ENCODE measurements at regions not wholly inside any gene's neighbourhood (a gene's known extent, or its start where the extent isn't known, plus 50 kb on each side); places are given as distances from the start of the nearest gene placed in this dataset.

- no peak for TF ChIP-seq PHF5A (CRISPR knock-in tag; IDR thresholded peaks at IDR 0.05; ENCODE audit: low read depth, unreplicated experiment)
- TF ChIP-seq ZNF496 (CRISPR knock-in tag; IDR thresholded peaks at IDR 0.05; ENCODE audit: insufficient replicate concordance), result no peak
- TF ChIP-seq HINFP (CRISPR knock-in tag; IDR thresholded peaks at IDR 0.05; ENCODE audit: low read depth), result no peak
- no peak for TF ChIP-seq TBX2 (CRISPR knock-in tag; IDR thresholded peaks at IDR 0.05; ENCODE audit: borderline replicate concordance)
- Histone ChIP-seq H3K9me3 (ENCODE audit: low read length) (no peaks in the 10 kb centered on the region), H3K9ac (ENCODE audit: insufficient read depth, low read depth, low read length) (no peak overlapping the region), H3K36me3 (replicated peaks in 1 of 2; ENCODE audit: control insufficient read depth in 1 of 2, insufficient read depth in 2 of 2, low read length in 2 of 2) (no peaks in the 10 kb centered on the region), H3K27me3 (ENCODE audit: control insufficient read depth in 1 of 2, insufficient read depth in 2 of 2, low read length in 2 of 2) (peaks cover 0 to 14% of the 10 kb centered on the region in 2 experiments; a peak in 1 of 5 replicates), H4K20me1 (ENCODE audit: insufficient read depth, low read length) (no peaks in the 10 kb centered on the region), H3K4me1 (ENCODE audit: insufficient read depth, low read length) (no peaks in the 10 kb centered on the region), H3K79me2 (ENCODE audit: insufficient read depth, low read length) (no peaks in the 10 kb centered on the region), H3K4me3 (replicated peaks in 1 of 3; ENCODE audit: insufficient read depth in 1 of 3, low read depth in 2 of 3, low read length in 3 of 3) (no peak overlapping the region), H2AFZ (ENCODE audit: low read length) (no peak overlapping the region), H3K27ac (ENCODE audit: extremely low read length, insufficient read depth, low read length) (no peak overlapping the region), H3K4me2 (ENCODE audit: low read depth, low read length) (no peak overlapping the region)
- DNase-seq (ENCODE audit: low spot score) (no peak), ATAC-seq (no peak), FAIRE-seq (no peak)
- POLR2A ChIA-PET, result no interaction called here
- in situ Hi-C loops (cut with HindIII; ENCODE audit: extremely low pct_ligation_motif_present, low pct_unique_long_range_greater_than_20kb), result loop anchor here (25.0 kb wide), 1 partner anchor 294 kb away; no protein-coding TSS in a partner anchor
- WGBS (ENCODE audit: low lambda C conversion rate), result 0% methylated on average over 1 of the region's 2 CpGs
- CTCF ChIA-PET (ENCODE audit: low intra/inter-chr PET ratio, low total read pairs), result no interaction called here
- no TSS peak for BruUV-seq (replicated peaks)
- intact Hi-C loops (cut with micrococcal nuclease; ENCODE audit: unreplicated experiment), result no loop called here
Observed at GRCh38 chr7:45256775-45257174, 99.2 kb downstream of the RAMP3 start.

GRCh38 chr7:45257284-45257683 is 99.7 kb downstream of the RAMP3 start:
- ChIA-PET POLR2A (no interaction called here), CTCF (ENCODE audit: low intra/inter-chr PET ratio, low total read pairs) (no interaction called here)
- no peaks in the 10 kb centered on the region for H4K20me1 ChIP-seq (ENCODE audit: insufficient read depth, low read length)
- no peak overlapping the region for H3K4me3 ChIP-seq (replicated peaks in 1 of 3; ENCODE audit: insufficient read depth in 1 of 3, low read depth in 2 of 3, low read length in 3 of 3)
- H3K79me2 ChIP-seq (ENCODE audit: insufficient read depth, low read length), result no peaks in the 10 kb centered on the region
- H3K9ac ChIP-seq (ENCODE audit: insufficient read depth, low read depth, low read length), result no peak overlapping the region
- H3K9me3 ChIP-seq (ENCODE audit: low read length), result no peaks in the 10 kb centered on the region
- DNase-seq (ENCODE audit: low spot score) (no peak), FAIRE-seq (no peak), ATAC-seq (no peak)
- H3K4me1 ChIP-seq (ENCODE audit: insufficient read depth, low read length), result no peaks in the 10 kb centered on the region
- in situ Hi-C loops (cut with HindIII; ENCODE audit: extremely low pct_ligation_motif_present, low pct_unique_long_range_greater_than_20kb) (loop anchor here (25.0 kb wide), 1 partner anchor 295 kb away; no protein-coding TSS in a partner anchor), intact Hi-C loops (cut with micrococcal nuclease; ENCODE audit: unreplicated experiment) (no loop called here)
- BruUV-seq (replicated peaks), result no TSS peak
- no peak overlapping the region for H3K4me2 ChIP-seq (ENCODE audit: low read depth, low read length)
- H3K27ac ChIP-seq (ENCODE audit: extremely low read length, insufficient read depth, low read length), result no peak overlapping the region
- H3K27me3 ChIP-seq (ENCODE audit: control insufficient read depth in 1 of 2, insufficient read depth in 2 of 2, low read length in 2 of 2), result peaks cover 0 to 14% of the 10 kb centered on the region in 2 experiments; a peak in 1 of 5 replicates
- H3K36me3 ChIP-seq (replicated peaks in 1 of 2; ENCODE audit: control insufficient read depth in 1 of 2, insufficient read depth in 2 of 2, low read length in 2 of 2), result no peaks in the 10 kb centered on the region
- H2AFZ ChIP-seq (ENCODE audit: low read length), result no peak overlapping the region
- TF ChIP-seq ISL2 (CRISPR knock-in tag; IDR thresholded peaks at IDR 0.05) (no peak), TFE3 (CRISPR knock-in tag; IDR thresholded peaks at IDR 0.05) (no peak), MNT (IDR thresholded peaks at IDR 0.05) (peak; percentile 94), KDM4B (CRISPR knock-in tag; IDR thresholded peaks at IDR 0.05) (no peak)
